ENCODE measurements at regions not wholly inside any gene's neighbourhood (a gene's known extent, or its start where the extent isn't known, plus 50 kb on each side); places are given as distances from the start of the nearest gene placed in this dataset.

GRCh38 chr7:110604206-110604605, 486.7 kb upstream of the LRRN3 start:
- no peak overlapping the region for H3K4me3 ChIP-seq (ENCODE audit: control insufficient read depth, low read depth, low read length)
- TF ChIP-seq CTCF (IDR thresholded peaks at IDR 0.05; ENCODE audit: control insufficient read depth, insufficient read depth, low read depth, low read length, missing control alignments), result no peak
- DNase-seq (ENCODE audit: low read depth), result no peak

- DNase-seq (ENCODE audit: low read depth), result no peak
- TF ChIP-seq CTCF (IDR thresholded peaks at IDR 0.05; ENCODE audit: control insufficient read depth, insufficient read depth, low read depth, low read length, missing control alignments), result no peak
- no peak overlapping the region for H3K4me3 ChIP-seq (ENCODE audit: control insufficient read depth, low read depth, low read length)
These were observed 486.0 kb upstream of the LRRN3 start for GRCh38 chr7:110604885-110605284.

GRCh38 chr7:110607050-110607857, 483.7 kb upstream of the LRRN3 start:
- TF ChIP-seq CTCF (IDR thresholded peaks at IDR 0.05; ENCODE audit: control insufficient read depth, insufficient read depth, low read depth, low read length, missing control alignments), result no peak
- DNase-seq (ENCODE audit: low read depth), result no peak
- no peak overlapping the region for H3K4me3 ChIP-seq (ENCODE audit: control insufficient read depth, low read depth, low read length)

GRCh38 chr7:110609336-110609735, 481.6 kb upstream of the LRRN3 start:
- TF ChIP-seq CTCF (IDR thresholded peaks at IDR 0.05; ENCODE audit: control insufficient read depth, insufficient read depth, low read depth, low read length, missing control alignments), result no peak
- no peak for DNase-seq (ENCODE audit: low read depth)

GRCh38 chr7:110612680-110613079, 478.2 kb upstream of the LRRN3 start:
- TF ChIP-seq CTCF (IDR thresholded peaks at IDR 0.05; ENCODE audit: control insufficient read depth, insufficient read depth, low read depth, low read length, missing control alignments), result no peak
- H3K4me3 ChIP-seq (ENCODE audit: control insufficient read depth, low read depth, low read length), result no peak overlapping the region
- DNase-seq (ENCODE audit: low read depth), result no peak

More at GRCh38 chr7:110609336-110609735, 481.6 kb upstream of the LRRN3 start:
- H3K4me3 ChIP-seq (ENCODE audit: control insufficient read depth, low read depth, low read length), result no peak overlapping the region

Measured in AG09309 (cell line).